HG02943 (cell line): ENCODE measurements at regions not wholly inside any gene's neighbourhood (a gene's known extent, or its start where the extent isn't known, plus 50 kb on each side); places are given as distances from the start of the nearest gene placed in this dataset.
"Not testable (repeated sequence)": the region's sequence is repeated elsewhere in the genome, so short reads cannot be mapped to it uniquely, and the experiment has no call there.

ENCODE experiments used
- ATAC-seq: cut with Tn5 transposase; IDR thresholded peaks from one replicate; pipeline ENCODE4 v1.9.1; 2021; ENCODE audit warnings: mild to moderate bottlenecking, low read depth, moderate library complexity; ENCODE audit not compliant: unreplicated experiment

- ATAC-seq, result not testable (repeated sequence)
Measured at GRCh38 chr9:62833323-62834200, 1643.7 kb downstream of the SPATA31A7 start.

- ATAC-seq, result peak; percentile 18
Measured at GRCh38 chr9:62837254-62837911, 1647.5 kb downstream of the SPATA31A7 start.

GRCh38 chr9:62838024-62838718, 1648.3 kb downstream of the SPATA31A7 start:
- peak; percentile 100 for ATAC-seq

GRCh38 chr9:62839168-62839567, 1649.3 kb downstream of the SPATA31A7 start:
- ATAC-seq, result not testable (repeated sequence)

- ATAC-seq, result not testable (repeated sequence)
Measured at GRCh38 chr9:62843145-62843544, 1653.3 kb downstream of the SPATA31A7 start.

- ATAC-seq, result not testable (repeated sequence)
Measured at GRCh38 chr9:62843706-62844290, 1654.0 kb downstream of the SPATA31A7 start.

- ATAC-seq, result not testable (repeated sequence)
Measured at GRCh38 chr9:62844681-62845185, 1654.9 kb downstream of the SPATA31A7 start.

GRCh38 chr9:62848258-62848657, 1658.4 kb downstream of the SPATA31A7 start:
- not testable (repeated sequence) for ATAC-seq

GRCh38 chr9:62849991-62850390, 1660.2 kb downstream of the SPATA31A7 start:
- ATAC-seq, result not testable (repeated sequence)

GRCh38 chr9:62857280-62857679, 1667.4 kb downstream of the SPATA31A7 start:
- not testable (repeated sequence) for ATAC-seq

GRCh38 chr9:62858240-62858639, 1668.4 kb downstream of the SPATA31A7 start:
- ATAC-seq, result not testable (repeated sequence)

- ATAC-seq, result not testable (repeated sequence)
Measured at GRCh38 chr9:62860939-62861860, 1671.4 kb downstream of the SPATA31A7 start.

GRCh38 chr9:62862180-62862579, 1672.3 kb downstream of the SPATA31A7 start:
- not testable (repeated sequence) for ATAC-seq

- ATAC-seq, result not testable (repeated sequence)
Measured at GRCh38 chr9:62863319-62863718, 1673.5 kb downstream of the SPATA31A7 start.

GRCh38 chr9:62863867-62864266, 1674.0 kb downstream of the SPATA31A7 start:
- not testable (repeated sequence) for ATAC-seq

- not testable (repeated sequence) for ATAC-seq
Measured at GRCh38 chr9:62864481-62865469, 1674.9 kb downstream of the SPATA31A7 start.

- not testable (repeated sequence) for ATAC-seq
Measured at GRCh38 chr9:62869061-62869460, 1679.2 kb downstream of the SPATA31A7 start.

GRCh38 chr9:62871765-62872164, 1681.9 kb downstream of the SPATA31A7 start:
- ATAC-seq, result not testable (repeated sequence)
